DMS153 treated with DMSO at 0.1 percent for 48 hours (cell line): ENCODE measurements at regions not wholly inside any gene's neighbourhood (a gene's known extent, or its start where the extent isn't known, plus 50 kb on each side); places are given as distances from the start of the nearest gene placed in this dataset.
"Not testable (repeated sequence)": the region's sequence is repeated elsewhere in the genome, so short reads cannot be mapped to it uniquely, and the experiment has no call there.

Experiments
- DNase-seq: peaks from one replicate; lab custom pipeline; 2025; ENCODE audit not compliant: unreplicated experiment; lab: John Stamatoyannopoulos, UW

DNA sequence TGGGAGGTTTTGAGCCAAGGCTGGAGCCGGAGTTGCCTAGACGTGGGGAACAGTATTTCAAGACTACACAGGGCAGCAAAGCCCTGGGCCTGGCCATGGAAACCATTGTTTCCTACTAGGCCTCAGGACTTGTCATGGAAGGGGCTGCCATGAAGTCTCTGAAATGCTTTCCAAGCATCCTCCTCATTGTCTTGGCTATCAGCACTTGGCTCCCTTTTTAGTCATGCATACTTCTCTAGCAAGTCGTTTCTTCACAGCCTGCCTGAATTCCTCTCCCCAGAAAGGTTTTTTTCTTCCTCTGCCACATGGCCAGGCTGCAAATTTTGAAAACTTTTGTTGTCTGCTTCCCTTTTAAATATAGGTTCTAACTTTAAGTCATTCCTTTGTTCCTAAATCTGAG, 406.6 kb upstream of the TMPRSS15 start:
- no peak for DNase-seq

DNA sequence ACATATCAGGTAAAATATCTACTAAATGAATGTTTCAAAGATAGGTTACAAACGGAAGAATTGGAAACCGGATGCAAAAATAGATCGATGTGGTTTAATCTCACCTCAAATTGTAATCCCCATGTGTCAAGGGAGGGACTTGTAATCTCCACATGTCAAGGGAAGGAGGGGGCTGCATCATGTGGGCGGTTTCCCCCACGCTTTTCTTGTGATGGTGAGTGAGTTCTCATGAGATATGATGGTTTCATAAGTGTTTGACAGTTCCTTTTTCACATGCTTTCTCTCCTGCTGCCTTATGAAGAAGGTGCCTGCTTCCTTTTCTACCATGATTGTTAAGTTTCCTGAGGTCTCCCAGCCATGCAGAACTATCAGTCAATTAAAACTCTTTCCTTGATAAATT, 408.7 kb upstream of the TMPRSS15 start:
- DNase-seq, result no peak

DNA sequence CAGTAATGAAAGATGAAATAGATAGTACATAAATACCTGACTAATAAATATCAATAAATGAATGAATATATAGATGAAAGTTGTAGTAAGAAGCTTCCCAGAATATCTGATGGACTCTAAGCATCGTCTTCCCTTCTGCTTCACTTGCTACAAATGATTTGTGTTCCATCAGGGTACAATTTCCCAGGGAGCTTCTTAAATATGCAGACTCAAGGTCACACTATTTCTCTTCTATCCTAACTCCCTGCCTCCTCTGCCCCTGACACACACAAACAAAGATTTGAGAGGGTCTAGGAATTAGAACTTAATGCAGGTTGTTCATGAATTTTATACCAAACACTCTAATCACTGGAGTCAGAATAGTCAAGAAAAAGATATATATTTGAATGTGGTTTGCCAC, 415.9 kb upstream of the TMPRSS15 start:
- DNase-seq, result no peak

DNA sequence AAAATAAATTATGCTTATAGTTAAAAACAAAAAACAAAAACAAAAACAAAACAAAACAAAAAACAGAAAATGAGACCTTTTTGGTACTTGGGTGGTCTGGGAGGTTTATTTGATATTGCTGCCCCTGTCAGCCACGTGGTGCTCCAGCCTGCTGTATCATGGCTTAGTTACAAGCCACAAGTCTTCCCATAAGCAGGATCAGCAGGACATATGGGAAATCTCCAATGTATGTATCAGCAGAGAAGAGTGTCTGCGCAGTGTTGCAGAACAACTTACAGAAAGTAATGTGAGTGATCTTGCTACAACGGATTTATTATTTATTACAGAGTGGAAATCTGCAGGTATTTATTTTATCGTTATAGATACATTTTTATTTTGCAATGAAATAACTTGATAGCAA, 423.0 kb upstream of the TMPRSS15 start:
- DNase-seq, result no peak

DNA sequence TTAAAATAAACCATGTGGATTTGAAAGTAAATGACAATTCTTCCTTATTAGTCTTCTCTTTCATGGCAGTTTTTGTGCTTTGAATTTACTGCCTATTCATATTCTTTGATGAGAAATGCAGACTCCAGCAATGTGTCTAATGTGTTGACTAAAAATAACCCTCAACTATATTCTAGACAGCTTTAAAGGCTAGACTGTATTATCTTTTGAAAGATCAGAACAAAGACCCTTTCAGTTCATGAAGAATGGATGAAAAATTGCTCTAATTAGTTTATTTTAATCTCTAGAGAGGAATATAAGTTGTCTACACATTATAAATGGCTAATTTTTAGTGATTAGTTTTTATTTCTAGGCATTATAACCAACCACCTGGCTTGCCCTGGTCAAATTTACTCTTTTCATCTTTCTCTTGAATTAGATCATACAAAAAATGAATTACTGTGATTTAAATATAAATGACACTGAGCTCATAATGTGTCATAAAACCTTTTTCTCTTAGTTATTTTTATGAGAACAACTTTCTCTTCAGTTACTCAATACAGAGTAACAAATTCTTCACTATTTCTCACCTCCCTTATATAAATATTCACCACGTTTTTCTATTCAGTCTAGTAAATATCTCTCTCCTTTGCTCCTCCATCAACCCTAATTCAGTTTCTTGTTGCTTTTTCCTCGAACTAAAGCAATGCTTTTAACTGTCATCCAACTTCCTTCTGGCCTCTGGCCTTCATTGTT, 428.5 kb upstream of the TMPRSS15 start:
- no peak for DNase-seq

DNA sequence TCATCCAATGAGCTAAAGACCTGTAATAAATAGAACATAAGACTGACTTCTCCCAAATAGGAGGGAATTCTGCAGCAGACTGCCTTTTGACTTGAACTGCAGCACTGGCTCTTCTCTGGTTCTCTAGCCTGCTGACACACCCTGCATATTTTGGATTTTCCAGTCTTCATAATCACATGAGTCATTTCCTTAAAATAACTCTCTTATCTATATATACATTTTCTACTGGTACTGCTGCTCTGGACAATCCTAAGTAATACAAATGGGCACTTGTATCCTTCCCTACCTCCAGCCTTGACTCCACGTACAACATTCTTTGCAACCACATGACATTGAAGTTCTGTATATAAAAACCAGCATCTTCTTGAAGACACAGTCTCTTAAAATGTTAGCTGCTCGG, 429.4 kb upstream of the TMPRSS15 start:
- DNase-seq, result no peak

DNA sequence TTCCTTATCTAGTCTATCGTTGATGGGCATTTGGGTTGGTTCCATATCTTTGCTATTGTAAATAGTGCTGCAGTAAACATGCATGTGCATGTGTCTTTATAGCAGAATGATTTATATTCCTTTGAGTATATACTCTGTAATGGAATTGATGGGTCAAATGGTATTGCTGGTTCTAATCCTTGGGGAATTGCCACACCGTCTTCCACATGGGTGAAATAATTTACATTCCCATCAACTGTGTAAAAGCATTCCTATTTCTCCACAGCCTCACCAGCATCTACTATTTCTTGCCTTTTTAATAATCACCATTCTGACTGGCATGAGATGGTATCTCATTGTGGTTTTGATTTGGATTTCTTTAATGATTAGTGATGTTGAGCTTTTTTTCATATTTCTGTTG, 430.5 kb upstream of the TMPRSS15 start:
- not testable (repeated sequence) for DNase-seq

DNA sequence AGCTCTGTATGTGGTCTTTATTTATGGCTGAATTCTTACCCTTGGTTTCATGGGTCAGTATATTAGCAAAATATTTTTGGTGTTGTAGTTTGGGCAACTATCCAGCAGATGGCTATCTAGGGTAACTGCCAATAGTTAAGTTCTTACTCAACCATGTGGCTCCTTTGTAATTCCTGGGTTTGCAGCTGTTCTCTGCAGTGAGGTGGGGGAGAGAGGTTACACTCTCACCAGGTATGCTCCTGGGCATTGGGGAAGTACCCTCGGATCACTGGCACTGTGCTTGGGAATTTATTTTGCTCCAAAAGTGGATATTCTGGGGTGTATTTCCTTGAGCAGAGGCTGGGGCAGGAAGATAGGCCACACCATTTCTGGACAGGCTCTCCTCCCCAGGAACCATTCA, 436.7 kb upstream of the TMPRSS15 start:
- no peak for DNase-seq

DNA sequence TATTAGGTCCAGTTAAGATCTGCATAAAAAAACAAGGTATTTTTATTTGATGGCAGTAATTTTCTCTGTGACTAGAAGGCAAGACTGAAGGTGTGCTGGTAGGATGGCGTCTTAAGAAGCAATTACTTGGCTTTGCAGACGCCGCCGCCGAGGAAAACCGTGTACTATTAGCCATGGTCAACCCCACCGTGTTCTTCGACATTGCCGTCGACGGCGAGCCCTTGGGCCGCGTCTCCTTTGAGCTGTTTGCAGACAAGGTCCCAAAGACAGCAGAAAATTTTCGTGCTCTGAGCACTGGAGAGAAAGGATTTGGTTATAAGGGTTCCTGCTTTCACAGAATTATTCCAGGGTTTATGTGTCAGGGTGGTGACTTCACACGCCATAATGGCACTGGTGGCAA, 454.0 kb upstream of the TMPRSS15 start:
- not testable (repeated sequence) for DNase-seq

DNA sequence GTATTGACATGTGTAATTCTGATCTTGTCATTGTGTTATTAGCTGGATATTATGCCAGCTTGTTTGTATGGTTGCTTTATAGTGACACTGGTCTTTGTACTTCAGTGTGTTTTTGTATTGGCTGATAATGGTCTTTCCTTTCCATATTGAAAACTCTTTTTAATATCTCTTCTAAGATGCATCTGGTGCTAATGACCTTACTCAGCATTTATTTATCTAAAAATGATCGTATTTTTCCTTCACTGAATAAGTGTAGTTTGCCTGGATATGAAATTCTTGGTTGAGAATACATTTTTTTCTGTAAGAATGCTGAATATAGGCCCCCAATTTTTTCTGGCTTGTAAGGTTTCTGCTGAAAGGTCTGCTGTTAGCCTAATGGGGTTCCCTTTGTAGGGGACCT, 465.5 kb upstream of the TMPRSS15 start:
- no peak for DNase-seq

DNA sequence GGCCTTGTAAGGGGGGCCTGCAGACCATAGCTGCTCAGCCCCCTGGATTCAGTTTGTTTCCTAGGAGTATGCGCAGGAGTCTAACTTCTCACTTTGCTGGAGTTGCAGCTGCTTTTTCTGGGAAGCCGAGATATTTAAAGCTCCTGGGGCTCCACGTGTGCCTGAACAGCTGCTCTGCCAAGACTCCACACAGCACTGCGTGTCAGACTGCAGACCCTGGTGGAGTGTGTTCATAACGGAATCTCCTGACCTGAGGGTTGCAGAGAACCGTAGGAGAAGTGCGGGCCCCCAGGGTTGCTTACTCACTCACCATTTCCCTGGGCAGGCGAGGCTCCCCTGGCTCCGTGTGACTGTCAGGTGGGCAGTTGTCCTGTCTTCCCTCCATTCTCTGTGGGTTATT, 474.3 kb upstream of the TMPRSS15 start:
- no peak for DNase-seq

DNA sequence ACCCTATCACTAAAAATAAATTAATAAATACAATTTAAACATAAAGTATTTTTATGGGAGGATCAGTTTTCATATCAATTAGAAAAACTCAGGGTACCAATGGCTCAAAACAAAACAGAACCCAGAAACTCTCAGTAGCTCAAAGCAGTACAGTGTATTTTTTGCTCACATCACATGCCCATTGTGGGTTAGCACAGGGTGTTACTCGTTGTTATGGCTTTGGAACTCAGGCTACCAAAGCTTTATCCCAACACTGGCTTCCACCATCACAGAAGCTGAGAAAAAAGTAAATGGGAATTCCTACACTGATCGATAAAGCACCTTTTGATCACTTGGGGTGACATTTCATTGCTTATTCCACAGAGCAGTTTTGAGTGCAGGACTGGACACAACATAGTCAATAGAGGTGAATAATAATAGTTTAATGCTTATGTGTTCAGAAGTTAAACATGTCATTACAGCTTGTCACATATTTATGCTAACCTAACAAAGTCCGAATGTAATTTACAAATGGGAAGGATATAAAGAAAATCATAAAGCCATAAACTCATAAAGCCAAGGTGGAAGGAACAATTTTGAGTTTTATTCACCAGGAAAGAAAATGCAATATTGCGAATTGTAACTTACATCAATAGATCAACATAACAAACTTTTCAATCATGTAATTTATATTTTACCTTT, 484.5 kb upstream of the TMPRSS15 start:
- no peak for DNase-seq

DNA sequence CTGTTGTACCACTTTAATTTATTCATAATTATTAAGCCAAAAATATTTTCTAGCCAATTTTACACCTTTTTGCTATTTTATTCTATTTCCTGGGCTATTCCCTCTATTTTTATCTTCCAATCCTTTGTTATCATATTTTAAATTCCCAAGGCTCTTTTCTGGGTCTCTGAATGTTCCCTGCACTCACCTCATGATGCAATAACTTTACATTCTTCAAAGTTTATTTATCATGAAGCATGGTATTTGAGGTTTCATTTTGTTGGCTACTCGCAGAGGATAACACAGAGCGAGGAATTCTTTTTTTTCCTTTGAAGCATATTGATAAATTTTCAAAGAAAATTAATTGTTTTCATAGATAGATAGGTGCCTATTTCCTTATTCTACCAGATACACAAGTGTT, 489.8 kb upstream of the TMPRSS15 start:
- no peak for DNase-seq

DNA sequence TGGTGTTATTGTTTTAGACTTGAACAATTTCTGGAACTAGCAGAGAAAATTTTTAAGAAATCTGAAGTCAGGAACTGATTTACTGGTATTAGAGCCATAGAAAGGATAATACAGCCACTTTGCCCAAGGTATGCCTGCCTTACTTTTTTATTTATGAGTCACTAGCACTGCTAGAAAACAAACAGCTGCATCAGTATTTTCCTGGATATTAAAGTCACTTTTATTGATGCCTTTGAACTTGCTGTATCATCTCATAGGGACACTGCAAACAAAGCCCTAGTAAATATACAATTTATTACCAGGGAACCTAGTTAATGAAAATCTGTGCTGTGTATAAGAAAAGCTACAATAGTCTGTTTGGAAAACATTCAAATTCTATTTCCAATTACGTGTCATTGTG, 490.8 kb upstream of the TMPRSS15 start:
- no peak for DNase-seq

DNA sequence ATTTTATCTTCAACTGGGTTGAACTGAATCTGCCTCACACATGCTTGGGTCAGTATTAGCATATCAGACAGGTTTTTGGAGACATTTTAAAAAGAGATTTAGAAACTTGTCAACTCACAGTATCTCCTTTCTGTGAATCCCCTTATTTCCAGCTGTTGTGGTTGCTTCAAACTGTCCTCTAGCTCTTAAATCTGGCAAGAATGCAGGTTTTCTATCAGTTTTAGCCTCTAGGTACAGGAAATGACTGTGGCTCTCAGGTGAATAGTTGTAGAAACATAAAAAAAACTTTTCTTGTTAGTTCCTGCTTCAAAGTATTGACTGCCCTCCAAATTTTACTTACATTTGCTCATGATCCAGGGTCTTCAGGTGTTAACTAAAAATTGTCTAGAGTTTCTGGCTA, 495.7 kb upstream of the TMPRSS15 start:
- DNase-seq, result no peak

DNA sequence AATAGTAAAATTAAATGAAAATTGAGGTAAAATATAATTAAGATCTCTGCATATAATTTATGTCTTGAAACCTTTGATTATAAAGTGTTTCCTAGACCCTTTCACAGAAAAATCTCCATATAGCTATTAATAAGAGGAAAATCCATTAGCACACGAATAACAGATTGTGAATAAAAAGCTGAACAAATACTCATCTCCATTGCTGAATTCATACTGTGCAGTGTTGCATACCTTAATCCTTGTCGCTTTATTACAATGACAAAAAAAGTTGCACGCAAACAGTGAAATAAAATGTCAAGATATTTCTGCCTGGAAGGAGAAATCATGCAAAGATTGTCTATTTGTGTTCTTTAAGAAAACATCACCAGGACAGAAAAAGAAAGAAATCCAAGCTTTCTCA, 499.1 kb upstream of the TMPRSS15 start:
- no peak for DNase-seq

DNA sequence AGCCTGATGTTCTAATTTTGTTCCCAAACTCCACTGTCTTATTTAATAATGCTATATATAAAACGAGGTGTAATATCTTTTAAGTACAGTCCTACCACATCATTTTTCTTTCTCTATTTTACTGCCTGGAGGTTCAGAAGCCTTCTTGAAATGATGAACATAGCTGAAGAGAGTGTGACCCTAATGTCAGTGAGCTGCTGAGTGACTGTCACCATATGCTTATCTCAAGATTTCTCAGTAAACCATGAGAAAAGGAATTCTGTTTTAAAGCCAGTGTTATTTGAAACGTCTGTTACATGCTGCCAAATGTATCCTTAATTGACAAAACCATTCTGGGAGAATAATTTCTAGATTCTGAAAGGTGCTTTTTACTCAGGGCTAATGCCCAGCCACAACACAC, 503.5 kb upstream of the TMPRSS15 start:
- DNase-seq, result no peak

DNA sequence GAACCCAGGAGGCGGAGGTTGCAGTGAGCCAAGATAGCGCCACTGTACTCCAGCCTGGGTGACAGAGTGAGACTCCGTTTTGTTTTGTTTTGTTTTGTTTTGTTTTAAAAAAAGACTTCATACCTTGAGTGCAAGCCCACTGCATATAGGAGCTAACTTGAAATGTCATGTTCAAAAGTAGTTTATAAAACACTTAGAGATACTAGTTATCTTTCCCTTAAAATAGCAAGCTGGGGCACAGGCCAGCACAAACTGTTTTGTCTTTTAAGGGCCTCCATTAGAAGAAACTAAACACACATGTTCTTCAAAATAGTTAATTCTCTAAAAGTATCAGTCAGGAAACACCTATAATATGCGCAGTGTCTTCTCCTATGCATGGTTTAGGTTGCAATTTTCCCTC, 505.1 kb upstream of the TMPRSS15 start:
- no peak for DNase-seq

DNA sequence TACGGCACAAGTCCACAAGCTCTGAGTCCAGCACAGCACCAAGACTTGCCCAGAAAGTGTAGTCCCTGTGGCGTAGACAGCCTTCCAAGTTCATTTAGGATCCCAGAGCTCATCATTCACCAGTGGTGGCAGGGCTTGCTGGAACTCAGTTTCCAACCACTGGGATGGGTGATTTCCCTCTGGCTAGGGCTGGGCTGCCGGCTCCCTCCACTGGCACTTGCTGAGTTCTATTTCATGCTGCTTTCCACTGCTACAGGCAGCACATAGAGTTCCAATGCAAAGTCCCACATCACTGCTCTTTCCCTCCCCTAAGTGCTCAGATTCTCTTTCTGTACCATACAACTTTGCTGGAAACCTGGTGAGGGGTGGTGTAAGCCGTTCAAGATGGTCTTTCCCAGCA, 510.3 kb upstream of the TMPRSS15 start:
- no peak for DNase-seq

DNA sequence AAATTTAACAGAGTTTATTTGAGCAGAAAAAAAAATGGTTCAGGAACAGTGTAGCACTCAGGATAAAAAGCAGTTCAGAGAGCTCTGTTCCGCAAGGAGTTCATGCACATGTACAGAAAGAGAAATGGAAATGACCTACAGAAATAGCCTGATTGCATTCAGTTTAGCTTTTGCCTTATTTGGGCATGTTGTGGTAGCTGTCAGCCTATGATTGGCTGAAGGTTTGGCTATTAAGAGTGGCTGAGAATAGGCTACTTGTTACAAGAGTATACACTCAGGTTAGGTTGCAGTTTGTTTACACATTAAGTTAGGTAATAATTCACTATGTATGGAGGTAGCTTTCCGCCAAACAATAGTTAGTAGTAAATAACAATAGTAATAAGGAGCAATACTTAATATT, 511.0 kb upstream of the TMPRSS15 start:
- DNase-seq, result no peak

DNA sequence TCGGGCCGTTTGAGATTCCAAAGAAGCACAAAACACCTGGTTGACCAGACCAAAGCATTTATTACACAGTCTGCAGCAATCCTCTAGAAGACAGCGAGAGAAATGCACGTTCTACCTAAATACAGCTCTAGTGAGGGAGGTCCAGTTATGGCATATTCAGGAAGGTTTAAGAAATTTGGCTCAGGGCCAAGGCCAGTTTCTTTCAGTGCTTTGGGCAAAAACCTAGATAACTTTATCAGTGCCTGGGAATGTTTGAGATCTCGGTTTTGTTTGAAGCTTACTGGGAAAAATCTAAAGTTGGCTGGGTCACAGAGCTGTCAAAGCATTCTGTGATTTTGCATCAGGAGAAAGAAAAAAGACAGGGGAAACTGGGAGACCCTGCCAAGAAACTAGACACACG, 514.0 kb upstream of the TMPRSS15 start:
- DNase-seq, result no peak

DNA sequence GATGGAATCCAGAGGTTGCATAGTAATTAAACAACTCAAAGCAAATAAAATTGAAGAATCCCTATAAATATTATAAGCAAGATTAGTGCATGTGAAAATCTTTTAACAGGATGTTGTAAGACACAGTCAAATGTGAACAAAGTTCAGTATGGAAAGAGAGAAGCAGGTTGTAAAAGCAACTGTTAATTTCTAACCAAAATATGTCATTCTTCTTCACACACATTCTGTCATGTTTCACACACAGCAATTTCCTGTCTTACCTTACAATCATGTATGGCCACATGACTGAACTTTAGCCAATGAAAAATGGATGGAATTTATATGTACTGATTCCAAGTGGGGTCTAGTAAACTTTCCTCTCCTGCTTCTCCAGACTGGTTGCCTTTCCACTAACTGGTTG, 527.7 kb upstream of the TMPRSS15 start:
- no peak for DNase-seq

DNA sequence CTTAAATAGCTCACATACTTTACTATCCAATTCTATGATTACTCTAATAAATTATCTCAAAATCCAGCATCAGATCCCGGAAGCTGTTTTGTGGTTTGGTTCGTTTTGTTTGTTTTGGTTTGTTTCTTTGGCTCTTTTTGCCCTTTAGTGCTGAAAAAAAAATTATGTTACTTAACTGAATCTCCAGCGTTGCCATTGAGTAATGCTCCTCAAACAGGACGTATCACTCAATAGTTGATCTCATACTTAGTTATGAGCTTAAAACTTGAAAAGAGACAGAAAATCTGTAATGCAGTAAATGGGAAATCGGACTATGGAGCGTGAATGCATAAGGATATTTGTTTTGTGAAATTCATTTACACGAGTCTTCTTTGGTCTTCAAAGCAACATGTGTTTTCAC, 533.8 kb upstream of the TMPRSS15 start:
- no peak for DNase-seq
